ENCODE measurements at regions not wholly inside any gene's neighbourhood (a gene's known extent, or its start where the extent isn't known, plus 50 kb on each side); places are given as distances from the start of the nearest gene placed in this dataset.

- TF ChIP-seq, protein P1, sequence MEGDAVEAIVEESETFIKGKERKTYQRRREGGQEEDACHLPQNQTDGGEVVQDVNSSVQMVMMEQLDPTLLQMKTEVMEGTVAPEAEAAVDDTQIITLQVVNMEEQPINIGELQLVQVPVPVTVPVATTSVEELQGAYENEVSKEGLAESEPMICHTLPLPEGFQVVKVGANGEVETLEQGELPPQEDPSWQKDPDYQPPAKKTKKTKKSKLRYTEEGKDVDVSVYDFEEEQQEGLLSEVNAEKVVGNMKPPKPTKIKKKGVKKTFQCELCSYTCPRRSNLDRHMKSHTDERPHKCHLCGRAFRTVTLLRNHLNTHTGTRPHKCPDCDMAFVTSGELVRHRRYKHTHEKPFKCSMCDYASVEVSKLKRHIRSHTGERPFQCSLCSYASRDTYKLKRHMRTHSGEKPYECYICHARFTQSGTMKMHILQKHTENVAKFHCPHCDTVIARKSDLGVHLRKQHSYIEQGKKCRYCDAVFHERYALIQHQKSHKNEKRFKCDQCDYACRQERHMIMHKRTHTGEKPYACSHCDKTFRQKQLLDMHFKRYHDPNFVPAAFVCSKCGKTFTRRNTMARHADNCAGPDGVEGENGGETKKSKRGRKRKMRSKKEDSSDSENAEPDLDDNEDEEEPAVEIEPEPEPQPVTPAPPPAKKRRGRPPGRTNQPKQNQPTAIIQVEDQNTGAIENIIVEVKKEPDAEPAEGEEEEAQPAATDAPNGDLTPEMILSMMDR (IDR thresholded peaks at IDR 0.05; ENCODE audit: low read depth, low read length, missing input control): no peak
- peak; percentile 62 for TF ChIP-seq YY1 (IDR thresholded peaks at IDR 0.05)
- TF ChIP-seq JUND (IDR thresholded peaks at IDR 0.05): peak in 1 of 2 donors; percentile 27
- peak in 1 of 2 donors; percentile 20 for TF ChIP-seq RAD21 (IDR thresholded peaks at IDR 0.05)
- no peak for TF ChIP-seq MAX (IDR thresholded peaks at IDR 0.05)
- no peak for TF ChIP-seq NR2F2 (IDR thresholded peaks at IDR 0.05)
Observed at GRCh38 chr1:238201992-238202391, 311.3 kb upstream of the ZP4 start.
